Neural cell (in vitro differentiated cells): ENCODE measurements at regions not wholly inside any gene's neighbourhood (a gene's known extent, or its start where the extent isn't known, plus 50 kb on each side); places are given as distances from the start of the nearest gene placed in this dataset.

Experiments
- H2AFZ ChIP-seq: fragments of 200-600, 300-800 bp; sonication (generic), shearing (Covaris generic); 2 replicates; pipeline ENCODE4 v1.6.0; 2014; ENCODE audit warnings: low read depth, mild to moderate bottlenecking, antibody characterized with exemption, low read length, moderate library complexity
- H3F3A ChIP-seq: fragments of 200-600 bp; shearing (Covaris generic); 2 replicates; pipeline ENCODE4 v1.6.1; 2016; ENCODE audit warnings: mild to moderate bottlenecking, moderate library complexity, mixed read lengths, antibody characterized with exemption, low read length; ENCODE audit not compliant: insufficient read depth, poor library complexity, severe bottlenecking
- H3K27ac ChIP-seq: fragments of 200-600, 300-800 bp; sonication (generic), shearing (Covaris generic); 2 replicates; pipeline ENCODE4 v1.5.1; 2014; ENCODE audit warnings: mild to moderate bottlenecking, low read length, moderate library complexity
- H3K27me3 ChIP-seq: fragments of 300-800, 200-600 bp; sonication (generic), shearing (Covaris generic); 2 replicates; pipeline ENCODE4 v1.6.0; 2014; ENCODE audit warnings: mild to moderate bottlenecking, low read depth, low read length, moderate library complexity; ENCODE audit not compliant: insufficient read depth
- H3K36me3 ChIP-seq: fragments of 300-800, 200-600 bp; sonication (generic), shearing (Covaris generic); 2 replicates; pipeline ENCODE4 v1.5.1; 2014; ENCODE audit warnings: mild to moderate bottlenecking, antibody characterized with exemption, low read length, moderate library complexity; ENCODE audit not compliant: insufficient read depth
- H3K4me2 ChIP-seq: fragments of 300-800, 200-600 bp; sonication (generic), shearing (Covaris generic); 2 replicates; pipeline ENCODE4 v1.6.0; 2014; ENCODE audit warnings: mild to moderate bottlenecking, low read length
- H3K4me3 ChIP-seq: fragments of 300-800, 200-600 bp; sonication (generic), shearing (Covaris generic); 2 replicates; pipeline ENCODE4 v1.5.1; 2014; ENCODE audit warnings: mild to moderate bottlenecking, low read length, moderate library complexity
- H3K79me2 ChIP-seq: fragments of 200-600 bp; shearing (Covaris generic); replicated peaks from 2 replicates; pipeline ENCODE4 v1.6.0; 2014; ENCODE audit warnings: mild to moderate bottlenecking, low read length, moderate library complexity; ENCODE audit not compliant: insufficient read depth
- H3K9ac ChIP-seq: fragments of 300-800, 200-600 bp; sonication (generic), shearing (Covaris generic); 2 replicates; pipeline ENCODE4 v1.6.1; 2016; ENCODE audit warnings: mild to moderate bottlenecking, low read length, mixed read lengths
- H3K9me2 ChIP-seq: fragments of 200-600 bp; shearing (Covaris generic); 2 replicates; pipeline ENCODE4 v1.6.1; 2016; ENCODE audit warnings: mild to moderate bottlenecking, low read length, mixed read lengths; ENCODE audit not compliant: insufficient read depth
- H3K9me3 ChIP-seq: fragments of 200-600, 300-800 bp; sonication (generic), shearing (Covaris generic); 2 replicates; pipeline ENCODE4 v1.6.1; 2016; ENCODE audit warnings: mild to moderate bottlenecking, mixed run types, low read length, moderate library complexity, mixed read lengths
- H4K20me1 ChIP-seq: fragments of 200-600 bp; shearing (Covaris generic); 2 replicates; pipeline ENCODE4 v1.6.1; 2016; ENCODE audit warnings: mild to moderate bottlenecking, mixed run types; ENCODE audit not compliant: insufficient read depth
- CTCF ChIP-seq: fragments of 450-650 bp; IDR thresholded peaks from 2 replicates; pipeline ENCODE4 v1.5.1; 2014; ENCODE audit warnings: antibody characterized with exemption, mild to moderate bottlenecking, moderate library complexity; ENCODE audit not compliant: poor library complexity, severe bottlenecking
- EP300 ChIP-seq: fragments of 450-650 bp; conservative IDR thresholded peaks from 2 replicates; pipeline ENCODE4 v1.6.1; 2014; ENCODE audit warnings: antibody characterized with exemption, mild to moderate bottlenecking, moderate library complexity; ENCODE audit not compliant: poor library complexity, severe bottlenecking
- EZH2 ChIP-seq: fragments of 200-600, 300-800 bp; shearing (Covaris generic), sonication (generic); IDR thresholded peaks from 2 replicates; pipeline ENCODE4 v1.6.1; 2014; ENCODE audit warnings: antibody characterized with exemption, low read length, borderline replicate concordance, mild to moderate bottlenecking; ENCODE audit not compliant: insufficient read depth, poor library complexity, severe bottlenecking
- MXI1 ChIP-seq: fragments of 450-650 bp; conservative IDR thresholded peaks from 2 replicates; pipeline ENCODE4 v1.6.1; 2014; ENCODE audit warnings: antibody characterized with exemption, mild to moderate bottlenecking; ENCODE audit not compliant: poor library complexity, severe bottlenecking
- POLR2AphosphoS5 ChIP-seq: IDR thresholded peaks from 2 replicates; pipeline ENCODE4 v1.6.1; 2012
- RAD21 ChIP-seq: fragments of 450-650 bp; conservative IDR thresholded peaks from 2 replicates; pipeline ENCODE4 v1.6.1; 2014; ENCODE audit warnings: antibody characterized with exemption, mild to moderate bottlenecking, moderate library complexity
- SMC3 ChIP-seq: fragments of 450-650 bp; conservative IDR thresholded peaks from 2 replicates; pipeline ENCODE4 v1.6.1; 2014; ENCODE audit warnings: antibody characterized with exemption, mild to moderate bottlenecking, moderate library complexity; ENCODE audit not compliant: poor library complexity
- TAF1 ChIP-seq: IDR thresholded peaks from 2 replicates; pipeline ENCODE4 v1.6.1; 2012; ENCODE audit warnings: low read depth
- TF ChIP-seq, protein P1 (sequence below): IDR thresholded peaks from 2 replicates; pipeline ENCODE4 v1.6.1; 2012; ENCODE audit warnings: borderline replicate concordance

GRCh38 chr18:45521777-45522176 is 93.5 kb upstream of the SLC14A2 start:
- Histone ChIP-seq H3K79me2 (no peaks in the 10 kb centered on the region), H3K4me2 (no peak overlapping the region), H3K27me3 (no peaks in the 10 kb centered on the region), H3K36me3 (no peaks in the 10 kb centered on the region), H3F3A (no peaks in the 10 kb centered on the region), H3K4me3 (no peak overlapping the region), H2AFZ (no peak overlapping the region), H3K9me2 (no peaks in the 10 kb centered on the region), H3K27ac (no peak overlapping the region), H3K9me3 (no peaks in the 10 kb centered on the region), H3K9ac (no peak overlapping the region), H4K20me1 (no peaks in the 10 kb centered on the region)
- TF ChIP-seq POLR2AphosphoS5 = no peak
- TF ChIP-seq, protein P1, sequence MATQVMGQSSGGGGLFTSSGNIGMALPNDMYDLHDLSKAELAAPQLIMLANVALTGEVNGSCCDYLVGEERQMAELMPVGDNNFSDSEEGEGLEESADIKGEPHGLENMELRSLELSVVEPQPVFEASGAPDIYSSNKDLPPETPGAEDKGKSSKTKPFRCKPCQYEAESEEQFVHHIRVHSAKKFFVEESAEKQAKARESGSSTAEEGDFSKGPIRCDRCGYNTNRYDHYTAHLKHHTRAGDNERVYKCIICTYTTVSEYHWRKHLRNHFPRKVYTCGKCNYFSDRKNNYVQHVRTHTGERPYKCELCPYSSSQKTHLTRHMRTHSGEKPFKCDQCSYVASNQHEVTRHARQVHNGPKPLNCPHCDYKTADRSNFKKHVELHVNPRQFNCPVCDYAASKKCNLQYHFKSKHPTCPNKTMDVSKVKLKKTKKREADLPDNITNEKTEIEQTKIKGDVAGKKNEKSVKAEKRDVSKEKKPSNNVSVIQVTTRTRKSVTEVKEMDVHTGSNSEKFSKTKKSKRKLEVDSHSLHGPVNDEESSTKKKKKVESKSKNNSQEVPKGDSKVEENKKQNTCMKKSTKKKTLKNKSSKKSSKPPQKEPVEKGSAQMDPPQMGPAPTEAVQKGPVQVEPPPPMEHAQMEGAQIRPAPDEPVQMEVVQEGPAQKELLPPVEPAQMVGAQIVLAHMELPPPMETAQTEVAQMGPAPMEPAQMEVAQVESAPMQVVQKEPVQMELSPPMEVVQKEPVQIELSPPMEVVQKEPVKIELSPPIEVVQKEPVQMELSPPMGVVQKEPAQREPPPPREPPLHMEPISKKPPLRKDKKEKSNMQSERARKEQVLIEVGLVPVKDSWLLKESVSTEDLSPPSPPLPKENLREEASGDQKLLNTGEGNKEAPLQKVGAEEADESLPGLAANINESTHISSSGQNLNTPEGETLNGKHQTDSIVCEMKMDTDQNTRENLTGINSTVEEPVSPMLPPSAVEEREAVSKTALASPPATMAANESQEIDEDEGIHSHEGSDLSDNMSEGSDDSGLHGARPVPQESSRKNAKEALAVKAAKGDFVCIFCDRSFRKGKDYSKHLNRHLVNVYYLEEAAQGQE = no peak
- TF ChIP-seq SMC3 = no peak
- no peak for TF ChIP-seq TAF1
- TF ChIP-seq MXI1 = no peak
- TF ChIP-seq CTCF = no peak
- no peak for TF ChIP-seq EZH2
- TF ChIP-seq EP300 = no peak
- no peak for TF ChIP-seq RAD21

DNA sequence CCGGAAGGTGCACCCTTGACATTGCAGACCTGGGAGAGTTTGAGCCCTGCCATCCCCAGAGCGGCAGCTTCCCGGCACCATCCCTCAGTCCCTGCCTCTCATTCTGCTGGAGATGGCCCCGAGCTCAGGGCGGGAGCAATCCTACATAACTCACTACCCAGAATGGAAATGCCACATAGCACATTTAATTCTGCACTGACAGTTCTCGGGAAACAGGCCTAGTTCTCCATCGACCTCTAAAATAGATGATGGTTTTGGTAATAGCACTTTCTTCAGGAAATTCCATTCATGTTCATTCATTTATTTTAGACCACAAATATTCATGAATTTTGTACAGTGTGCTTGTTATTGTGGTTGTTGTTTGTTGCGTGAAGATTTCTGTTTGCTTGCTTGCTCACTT is 92.9 kb upstream of the SLC14A2 start:
- Histone ChIP-seq H3K27ac (no peak overlapping the region), H3K9ac (no peak overlapping the region), H3K27me3 (no peaks in the 10 kb centered on the region), H3K36me3 (no peaks in the 10 kb centered on the region), H2AFZ (no peak overlapping the region), H3K4me3 (no peak overlapping the region), H4K20me1 (no peaks in the 10 kb centered on the region), H3K4me2 (no peak overlapping the region), H3F3A (no peaks in the 10 kb centered on the region), H3K79me2 (no peaks in the 10 kb centered on the region), H3K9me2 (no peaks in the 10 kb centered on the region), H3K9me3 (no peaks in the 10 kb centered on the region)
- no peak for TF ChIP-seq RAD21
- TF ChIP-seq SMC3 = no peak
- TF ChIP-seq, protein P1 = no peak
- TF ChIP-seq POLR2AphosphoS5 = no peak
- no peak for TF ChIP-seq EP300
- TF ChIP-seq MXI1 = no peak
- no peak for TF ChIP-seq EZH2
- TF ChIP-seq TAF1 = no peak
- no peak for TF ChIP-seq CTCF
